GM23248 (cell line): ENCODE measurements at regions not wholly inside any gene's neighbourhood (a gene's known extent, or its start where the extent isn't known, plus 50 kb on each side); places are given as distances from the start of the nearest gene placed in this dataset.

Experiments
- EZH2 ChIP-seq: fragments of 200-600 bp; sonication (generic); IDR thresholded peaks from 2 replicates; pipeline ENCODE4 v1.6.1; 2018; ENCODE audit warnings: antibody characterized with exemption, mild to moderate bottlenecking; ENCODE audit not compliant: insufficient read depth, poor library complexity, severe bottlenecking
- EZH2phosphoT487 ChIP-seq: fragments of 200-600 bp; sonication (generic); IDR thresholded peaks from 2 replicates; pipeline ENCODE4 v1.6.1; 2018; ENCODE audit warnings: antibody characterized with exemption, moderate library complexity, mild to moderate bottlenecking, low read depth; ENCODE audit not compliant: insufficient read depth

- TF ChIP-seq EZH2, result no peak
- no peak for TF ChIP-seq EZH2phosphoT487
These were observed 301.7 kb upstream of the MDFIC2 start for GRCh38 chr3:70614111-70614510.
